GM10248 (cell line): ENCODE measurements at regions not wholly inside any gene's neighbourhood (a gene's known extent, or its start where the extent isn't known, plus 50 kb on each side); places are given as distances from the start of the nearest gene placed in this dataset.

ENCODE experiments used
- CTCF ChIA-PET: fragments of 300-600 bp; sonication (Branson Sonifier 250); formaldehyde crosslinking; extraction: SDS; loops from one replicate; lab custom pipeline; 2021; ENCODE audit warnings: antibody characterized with exemption; lab: Yijun Ruan, JAX
- POLR2A ChIA-PET: fragments of 350-650 bp; sonication (Branson Sonifier 250); formaldehyde crosslinking; extraction: SDS; loops from one replicate; lab custom pipeline; 2020; ENCODE audit warnings: antibody characterized with exemption; lab: Yijun Ruan, JAX
- DNase-seq: peaks from one replicate; pipeline ENCODE4 v3.0.0; 2012; ENCODE audit errors: extremely low spot score
- CTCF ChIP-seq: IDR thresholded peaks from 2 replicates; pipeline ENCODE4 v1.5.1; 2012; ENCODE audit warnings: mild to moderate bottlenecking, low read depth; ENCODE audit errors: extremely low read depth, missing control alignments, control extremely low read depth

DNA sequence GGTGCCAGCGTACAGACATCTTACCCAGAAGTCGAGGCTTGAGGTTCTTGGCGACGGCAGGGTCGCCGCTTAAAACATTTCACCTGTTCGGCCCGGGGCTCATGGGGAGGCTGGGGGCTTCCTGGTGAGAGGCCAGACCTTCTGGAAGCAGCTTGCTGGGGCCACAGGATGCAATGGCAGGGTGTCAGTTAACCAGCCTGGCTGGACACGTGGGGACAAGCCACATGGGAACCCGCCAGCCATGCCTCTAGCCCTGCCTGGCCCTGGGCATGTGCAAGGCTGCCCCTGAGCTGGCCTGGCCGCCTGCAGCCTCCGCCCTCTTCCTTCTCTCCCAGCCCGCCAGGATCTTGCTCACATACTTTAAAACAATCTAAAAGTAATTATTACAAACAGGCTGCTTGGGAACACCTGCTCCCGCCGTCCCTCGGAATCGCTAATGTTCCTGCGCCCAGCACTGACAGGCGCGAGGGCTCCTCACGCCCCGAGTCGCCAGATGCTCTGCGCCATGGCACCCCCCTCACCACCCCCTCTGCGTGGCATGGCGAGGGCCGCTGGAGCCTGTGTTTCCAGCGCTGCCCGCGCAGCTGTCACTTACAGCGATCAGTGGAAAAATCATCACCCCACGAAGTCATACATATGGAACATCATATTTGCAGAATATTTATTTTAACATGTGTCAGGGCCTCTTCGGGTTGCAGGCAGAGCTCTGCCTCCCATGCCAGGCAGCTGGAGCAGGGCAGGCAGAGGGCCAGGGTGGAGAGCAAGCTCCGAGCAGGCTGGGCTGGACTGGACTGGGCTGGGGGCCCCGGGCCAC, 188.7 kb upstream of the GSE1 start:
- ChIA-PET CTCF (interaction anchor here (1.2 to 8.8 kb wide), 3 partner anchors 31 to 192 kb away, joined by 3 to 71 read pairs (median 3); no protein-coding TSS in a partner anchor), POLR2A (no interaction called here)
- DNase-seq = no peak
- TF ChIP-seq CTCF = no peak

GRCh38 chr16:85425074-85425662, 188.0 kb upstream of the GSE1 start:
- no peak for TF ChIP-seq CTCF
- ChIA-PET CTCF (interaction anchor here (1.6 to 8.8 kb wide), 2 partner anchors 150 to 192 kb away, joined by 3 to 71 read pairs; no protein-coding TSS in a partner anchor), POLR2A (no interaction called here)
- no peak for DNase-seq

DNA sequence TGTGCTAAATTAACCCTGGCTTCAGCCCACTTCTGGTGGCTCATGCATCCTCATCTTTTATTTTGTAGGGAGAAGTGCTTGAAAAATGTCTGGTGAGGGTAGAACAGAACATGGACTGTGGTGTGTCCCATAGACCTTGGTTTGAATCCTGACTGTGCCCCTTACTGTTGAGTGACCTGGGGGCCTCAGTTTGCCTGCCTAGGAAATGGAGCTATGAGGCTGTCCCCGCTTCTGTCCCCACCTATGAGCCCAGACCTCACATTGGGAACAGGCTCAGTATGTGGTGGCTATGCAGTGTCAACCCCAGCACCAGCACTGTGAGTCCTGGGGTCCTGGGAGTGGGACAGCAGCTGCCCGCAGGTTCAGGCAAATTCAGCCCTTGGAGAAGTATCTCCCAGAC, 186.3 kb upstream of the GSE1 start:
- no peak for DNase-seq
- TF ChIP-seq CTCF = no peak
- CTCF ChIA-PET = interaction anchor here (0.6 to 1.5 kb wide), 6 partner anchors 11 to 508 kb away, joined by 3 to 4 read pairs (median 3); no protein-coding TSS in a partner anchor
- POLR2A ChIA-PET = no interaction called here

- TF ChIP-seq CTCF = peak; percentile 82
- CTCF ChIA-PET = interaction anchor here (0.6 to 2.6 kb wide), 38 partner anchors 8 to 315 kb away, joined by 3 to 22 read pairs (median 4); partner anchors contain the start of genes CIBAR2 and GSE1
- peak; percentile 79 for DNase-seq
- POLR2A ChIA-PET = interaction anchor here (0.6 kb wide), 1 partner anchor 1055 kb away, joined by 4 read pairs; no protein-coding TSS in a partner anchor
Observed at GRCh38 chr16:85428168-85428898, 184.8 kb upstream of the GSE1 start.

DNA sequence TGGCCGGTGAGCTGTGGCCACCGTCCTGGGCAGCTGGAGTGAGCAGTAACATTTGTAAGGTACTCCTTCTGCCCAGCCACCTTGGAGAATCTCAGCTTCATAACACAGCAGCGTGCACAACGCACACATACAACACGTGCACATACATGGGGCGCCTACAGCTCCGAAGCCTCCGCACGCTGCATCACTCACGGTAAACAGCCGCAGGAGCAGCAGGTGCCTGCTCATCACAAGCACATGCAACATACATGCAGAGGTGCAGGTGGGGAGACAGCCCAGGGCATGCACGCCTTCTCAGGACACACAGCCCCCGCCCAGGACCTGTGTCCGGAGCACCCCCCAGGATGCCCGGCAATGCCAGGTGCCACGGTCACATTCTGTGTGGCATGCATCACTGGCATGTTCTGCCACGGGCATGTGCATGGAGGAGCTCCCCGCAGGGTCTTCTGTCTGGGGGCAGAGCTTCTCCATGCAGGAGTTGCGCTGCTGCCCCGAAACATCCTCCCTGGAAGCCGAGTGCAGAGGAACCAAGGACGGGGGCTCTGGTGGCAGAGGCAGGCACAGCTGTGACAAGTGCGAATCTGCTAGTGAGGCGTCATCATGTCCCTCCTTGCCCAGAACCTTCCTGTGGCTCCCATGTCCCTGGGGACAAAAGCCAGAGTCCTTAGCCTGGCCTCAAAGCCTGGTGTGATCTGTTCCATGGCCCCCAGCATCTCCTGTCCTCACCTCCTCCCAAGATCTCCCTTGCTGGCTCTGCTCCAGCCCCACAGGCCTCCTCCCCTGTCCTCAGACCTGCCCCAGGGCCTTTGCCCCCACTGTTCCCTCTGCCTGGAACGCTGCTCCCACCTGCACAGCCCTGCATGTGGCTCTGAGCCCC, 184.0 kb upstream of the GSE1 start:
- CTCF ChIA-PET = interaction anchor here (0.6 to 2.6 kb wide), 31 partner anchors 8 to 316 kb away, joined by 3 to 22 read pairs (median 5); partner anchors contain the start of gene CIBAR2
- POLR2A ChIA-PET = interaction anchor here (0.6 kb wide), 1 partner anchor 1054 kb away, joined by 4 read pairs; no protein-coding TSS in a partner anchor
- no peak for DNase-seq
- no peak for TF ChIP-seq CTCF
